ENCODE measurements at regions not wholly inside any gene's neighbourhood (a gene's known extent, or its start where the extent isn't known, plus 50 kb on each side); places are given as distances from the start of the nearest gene placed in this dataset.

- Histone ChIP-seq H3K4me3 (ENCODE audit: low read depth, low read length) (no peak overlapping the region), H3K27ac (no peak overlapping the region), H3K27me3 (ENCODE audit: insufficient read depth, low read depth, severe bottlenecking) (no peaks in the 10 kb centered on the region), H3K36me3 (no peaks in the 10 kb centered on the region), H3K9me3 (ENCODE audit: severe bottlenecking) (no peaks in the 10 kb centered on the region)
- no peak for DNase-seq
- no peak for TF ChIP-seq CTCF (IDR thresholded peaks at IDR 0.05; ENCODE audit: low read depth, low read length)
Observed at GRCh38 chr1:114314098-114314497, 160.4 kb upstream of the SYT6 start.

- no peaks in the 10 kb centered on the region for H3K36me3 ChIP-seq
- DNase-seq = no peak
- no peak overlapping the region for H3K27ac ChIP-seq
- no peak overlapping the region for H3K4me3 ChIP-seq (ENCODE audit: low read depth, low read length)
- no peaks in the 10 kb centered on the region for H3K27me3 ChIP-seq (ENCODE audit: insufficient read depth, low read depth, severe bottlenecking)
- TF ChIP-seq CTCF (IDR thresholded peaks at IDR 0.05; ENCODE audit: low read depth, low read length) = no peak
- no peaks in the 10 kb centered on the region for H3K9me3 ChIP-seq (ENCODE audit: severe bottlenecking)
Observed at GRCh38 chr1:114310695-114311271, 157.1 kb upstream of the SYT6 start.

- Histone ChIP-seq H3K36me3 (no peaks in the 10 kb centered on the region), H3K9me3 (ENCODE audit: severe bottlenecking) (no peaks in the 10 kb centered on the region), H3K4me3 (ENCODE audit: low read depth, low read length) (no peak overlapping the region), H3K27ac (no peak overlapping the region), H3K27me3 (ENCODE audit: insufficient read depth, low read depth, severe bottlenecking) (no peaks in the 10 kb centered on the region)
- no peak for TF ChIP-seq CTCF (IDR thresholded peaks at IDR 0.05; ENCODE audit: low read depth, low read length)
- DNase-seq = no peak
Observed at GRCh38 chr1:114302821-114303220, 149.2 kb upstream of the SYT6 start.

GRCh38 chr1:114299331-114299975 lies 145.8 kb upstream of the SYT6 start:
- Histone ChIP-seq H3K9me3 (ENCODE audit: severe bottlenecking) (no peaks in the 10 kb centered on the region), H3K27ac (no peak overlapping the region), H3K36me3 (no peaks in the 10 kb centered on the region), H3K27me3 (ENCODE audit: insufficient read depth, low read depth, severe bottlenecking) (no peaks in the 10 kb centered on the region), H3K4me3 (ENCODE audit: low read depth, low read length) (no peak overlapping the region)
- no peak for TF ChIP-seq CTCF (IDR thresholded peaks at IDR 0.05; ENCODE audit: low read depth, low read length)
- DNase-seq = no peak

- H3K36me3 ChIP-seq = no peaks in the 10 kb centered on the region
- no peaks in the 10 kb centered on the region for H3K9me3 ChIP-seq (ENCODE audit: severe bottlenecking)
- H3K27ac ChIP-seq = no peak overlapping the region
- no peaks in the 10 kb centered on the region for H3K27me3 ChIP-seq (ENCODE audit: insufficient read depth, low read depth, severe bottlenecking)
- no peak for DNase-seq
- H3K4me3 ChIP-seq (ENCODE audit: low read depth, low read length) = no peak overlapping the region
- TF ChIP-seq CTCF (IDR thresholded peaks at IDR 0.05; ENCODE audit: low read depth, low read length) = no peak
Observed at GRCh38 chr1:114298008-114298407, 144.3 kb upstream of the SYT6 start.

- Histone ChIP-seq H3K4me3 (ENCODE audit: low read depth, low read length) (no peak overlapping the region), H3K9me3 (ENCODE audit: severe bottlenecking) (no peaks in the 10 kb centered on the region), H3K27me3 (ENCODE audit: insufficient read depth, low read depth, severe bottlenecking) (no peaks in the 10 kb centered on the region), H3K27ac (no peak overlapping the region), H3K36me3 (no peaks in the 10 kb centered on the region)
- TF ChIP-seq CTCF (IDR thresholded peaks at IDR 0.05; ENCODE audit: low read depth, low read length) = no peak
- no peak for DNase-seq
Observed at GRCh38 chr1:114296413-114296812, 142.7 kb upstream of the SYT6 start.
